WTC11 (cell line): ENCODE measurements at regions not wholly inside any gene's neighbourhood (a gene's known extent, or its start where the extent isn't known, plus 50 kb on each side); places are given as distances from the start of the nearest gene placed in this dataset.

Experiments used
- ESRRA ChIP-seq: sonication (generic); formaldehyde crosslinking; IDR thresholded peaks from 2 replicates; pipeline ENCODE4 v1.8.1; 2022; ENCODE audit warnings: mild to moderate bottlenecking, missing genetic modification reagents, borderline replicate concordance
- HMGA2 ChIP-seq: fragments of 250-450 bp; sonication (Bioruptor Pico); IDR thresholded peaks from 2 replicates; pipeline ENCODE4 v1.4.0; 2021; ENCODE audit warnings: mild to moderate bottlenecking, moderate library complexity
- IRF1 ChIP-seq: sonication (generic); formaldehyde crosslinking; IDR thresholded peaks from 2 replicates; pipeline ENCODE4 v1.8.0; 2023; ENCODE audit warnings: missing genetic modification reagents
- MAX ChIP-seq: sonication (generic); formaldehyde crosslinking; IDR thresholded peaks from 2 replicates; pipeline ENCODE4 v1.8.0; 2022; ENCODE audit warnings: mild to moderate bottlenecking, missing genetic modification reagents
- MYBL2 ChIP-seq: sonication (generic); formaldehyde crosslinking; IDR thresholded peaks from 2 replicates; pipeline ENCODE4 v1.8.1; 2023; ENCODE audit warnings: mild to moderate bottlenecking, moderate library complexity, missing genetic modification reagents
- NFE2L1 ChIP-seq: sonication (generic); formaldehyde crosslinking; IDR thresholded peaks from 2 replicates; pipeline ENCODE4 v1.8.1; 2023; ENCODE audit warnings: missing genetic modification reagents
- NFYB ChIP-seq: sonication (generic); formaldehyde crosslinking; conservative IDR thresholded peaks from 2 replicates; pipeline ENCODE4 v1.8.0; 2022; ENCODE audit warnings: low read depth, missing genetic modification reagents
- TEAD1 ChIP-seq: sonication (generic); formaldehyde crosslinking; IDR thresholded peaks from 2 replicates; pipeline ENCODE4 v1.8.0; 2022; ENCODE audit warnings: mild to moderate bottlenecking, missing genetic modification reagents
- USF2 ChIP-seq: sonication (generic); formaldehyde crosslinking; IDR thresholded peaks from 2 replicates; pipeline ENCODE4 v1.8.1; 2023; ENCODE audit warnings: mild to moderate bottlenecking, missing genetic modification reagents, moderate library complexity
- ZNF671 ChIP-seq: fragments of 250-450 bp; sonication (Bioruptor Pico); IDR thresholded peaks from 2 replicates; pipeline ENCODE4 v1.8.0; 2021; ENCODE audit warnings: mild to moderate bottlenecking
- TF ChIP-seq, protein P1 (sequence below): fragments of 200-600 bp; IDR thresholded peaks from 2 replicates; pipeline ENCODE4 v1.8.0; 2022; ENCODE audit warnings: antibody characterized with exemption
- TF ChIP-seq, protein P2 (sequence below): sonication (generic); formaldehyde crosslinking; conservative IDR thresholded peaks from 2 replicates; pipeline ENCODE4 v1.8.1; 2022; ENCODE audit warnings: mild to moderate bottlenecking, missing genetic modification reagents
- TF ChIP-seq, protein P3 (sequence below): sonication (generic); formaldehyde crosslinking; IDR thresholded peaks from 2 replicates; pipeline ENCODE4 v1.8.1; 2022; ENCODE audit warnings: mild to moderate bottlenecking, moderate library complexity, missing genetic modification reagents

DNA sequence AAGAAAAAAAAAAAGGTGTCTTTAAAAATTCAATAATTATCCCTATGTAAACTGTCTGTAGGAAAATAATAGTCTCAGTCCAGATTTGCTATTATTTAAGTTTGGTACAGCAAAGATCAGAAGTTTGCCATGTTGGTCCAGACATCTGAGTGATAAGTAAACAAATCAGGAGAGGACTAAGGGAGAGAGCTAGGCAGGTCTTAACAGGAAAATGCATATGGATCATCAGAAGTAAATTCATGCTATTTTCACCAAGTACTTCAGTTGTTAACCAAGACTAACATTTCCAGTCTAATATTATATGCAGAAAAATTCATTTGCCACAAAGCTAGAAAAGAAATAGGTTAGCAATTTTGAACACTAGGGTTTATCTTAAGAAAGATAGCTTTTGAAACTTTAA, 95.0 kb upstream of the STK17B start:
- TF ChIP-seq, protein P1, sequence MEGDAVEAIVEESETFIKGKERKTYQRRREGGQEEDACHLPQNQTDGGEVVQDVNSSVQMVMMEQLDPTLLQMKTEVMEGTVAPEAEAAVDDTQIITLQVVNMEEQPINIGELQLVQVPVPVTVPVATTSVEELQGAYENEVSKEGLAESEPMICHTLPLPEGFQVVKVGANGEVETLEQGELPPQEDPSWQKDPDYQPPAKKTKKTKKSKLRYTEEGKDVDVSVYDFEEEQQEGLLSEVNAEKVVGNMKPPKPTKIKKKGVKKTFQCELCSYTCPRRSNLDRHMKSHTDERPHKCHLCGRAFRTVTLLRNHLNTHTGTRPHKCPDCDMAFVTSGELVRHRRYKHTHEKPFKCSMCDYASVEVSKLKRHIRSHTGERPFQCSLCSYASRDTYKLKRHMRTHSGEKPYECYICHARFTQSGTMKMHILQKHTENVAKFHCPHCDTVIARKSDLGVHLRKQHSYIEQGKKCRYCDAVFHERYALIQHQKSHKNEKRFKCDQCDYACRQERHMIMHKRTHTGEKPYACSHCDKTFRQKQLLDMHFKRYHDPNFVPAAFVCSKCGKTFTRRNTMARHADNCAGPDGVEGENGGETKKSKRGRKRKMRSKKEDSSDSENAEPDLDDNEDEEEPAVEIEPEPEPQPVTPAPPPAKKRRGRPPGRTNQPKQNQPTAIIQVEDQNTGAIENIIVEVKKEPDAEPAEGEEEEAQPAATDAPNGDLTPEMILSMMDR = no peak
- no peak for TF ChIP-seq MAX (CRISPR knock-in tag)
- no peak for TF ChIP-seq USF2
- TF ChIP-seq NFYB (CRISPR knock-in tag) = no peak
- TF ChIP-seq TEAD1 = no peak
- no peak for TF ChIP-seq MYBL2 (CRISPR knock-in tag)
- no peak for TF ChIP-seq HMGA2 (CRISPR knock-in tag)
- no peak for TF ChIP-seq NFE2L1 (CRISPR knock-in tag)
- no peak for TF ChIP-seq ZNF671 (CRISPR knock-in tag)
- TF ChIP-seq IRF1 (CRISPR knock-in tag) = no peak
- TF ChIP-seq, protein P2, sequence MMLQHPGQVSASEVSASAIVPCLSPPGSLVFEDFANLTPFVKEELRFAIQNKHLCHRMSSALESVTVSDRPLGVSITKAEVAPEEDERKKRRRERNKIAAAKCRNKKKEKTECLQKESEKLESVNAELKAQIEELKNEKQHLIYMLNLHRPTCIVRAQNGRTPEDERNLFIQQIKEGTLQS (CRISPR knock-in tag) = no peak
- TF ChIP-seq, protein P3, sequence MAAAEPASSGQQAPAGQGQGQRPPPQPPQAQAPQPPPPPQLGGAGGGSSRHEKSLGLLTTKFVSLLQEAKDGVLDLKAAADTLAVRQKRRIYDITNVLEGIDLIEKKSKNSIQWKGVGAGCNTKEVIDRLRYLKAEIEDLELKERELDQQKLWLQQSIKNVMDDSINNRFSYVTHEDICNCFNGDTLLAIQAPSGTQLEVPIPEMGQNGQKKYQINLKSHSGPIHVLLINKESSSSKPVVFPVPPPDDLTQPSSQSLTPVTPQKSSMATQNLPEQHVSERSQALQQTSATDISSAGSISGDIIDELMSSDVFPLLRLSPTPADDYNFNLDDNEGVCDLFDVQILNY (CRISPR knock-in tag) = no peak
- TF ChIP-seq ESRRA (CRISPR knock-in tag) = no peak
